HFFc6 (cell line): ENCODE measurements at regions not wholly inside any gene's neighbourhood (a gene's known extent, or its start where the extent isn't known, plus 50 kb on each side); places are given as distances from the start of the nearest gene placed in this dataset.
A peak's percentile ranks its signal among the peaks of the same experiment; 100 is the strongest.

Experiments used
- DNase-seq: peaks from one replicate; pipeline ENCODE4 v3.0.0-alpha.2; 2018
- H3K27ac Mint-ChIP-seq: 2 replicates; pipeline ENCODE4 v1.8.0; 2020; ENCODE audit warnings: mild to moderate bottlenecking, mixed read lengths
- H3K27me3 Mint-ChIP-seq: 2 replicates; pipeline ENCODE4 v1.8.0; 2021; ENCODE audit warnings: mild to moderate bottlenecking, moderate library complexity, mixed read lengths; ENCODE audit not compliant: insufficient read depth
- H3K36me3 Mint-ChIP-seq: 2 replicates; pipeline ENCODE4 v1.8.0; 2021; ENCODE audit warnings: low read depth, mixed read lengths
- H3K4me1 Mint-ChIP-seq: 2 replicates; pipeline ENCODE4 v1.8.0; 2020; ENCODE audit warnings: low read depth, mixed read lengths
- H3K4me3 Mint-ChIP-seq: 2 replicates; pipeline ENCODE4 v1.8.0; 2020; ENCODE audit warnings: mild to moderate bottlenecking, moderate library complexity, mixed read lengths
- H3K9me3 Mint-ChIP-seq: 2 replicates; pipeline ENCODE4 v1.8.0; 2020; ENCODE audit warnings: mild to moderate bottlenecking, mixed read lengths
- TF ChIP-seq, protein P1 (sequence below): fragments of 200-600 bp; sonication (generic); IDR thresholded peaks from 2 replicates; pipeline ENCODE4 v1.5.0; 2021; ENCODE audit warnings: antibody characterized with exemption, mild to moderate bottlenecking

DNA sequence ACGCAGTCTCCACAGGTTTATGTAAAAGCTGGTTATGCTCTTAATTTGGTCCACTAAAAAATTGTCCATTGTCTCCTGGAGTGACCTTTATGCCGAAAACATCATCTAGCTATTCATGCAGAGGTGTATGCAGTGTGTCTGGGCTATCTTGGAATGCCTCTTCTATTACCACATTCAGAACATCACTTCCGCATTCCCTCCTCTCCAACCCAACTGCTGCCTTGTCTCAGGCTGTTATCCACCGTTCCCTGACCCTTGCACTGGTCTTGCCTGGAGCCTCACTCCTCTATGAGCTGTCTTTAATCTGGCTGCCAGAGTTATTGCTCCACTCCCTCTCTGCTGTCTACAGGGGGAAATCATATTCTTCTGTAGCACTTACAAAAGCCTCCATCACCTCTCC, 214.1 kb upstream of the ANKRD55 start:
- Mint-ChIP-seq H3K36me3 (no peaks in the 10 kb centered on the region), H3K27ac (no peak overlapping the region), H3K4me3 (no peak overlapping the region), H3K4me1 (no peaks in the 10 kb centered on the region), H3K27me3 (peaks cover 8% of the 10 kb centered on the region), H3K9me3 (no peaks in the 10 kb centered on the region)
- DNase-seq = no peak
- TF ChIP-seq, protein P1, sequence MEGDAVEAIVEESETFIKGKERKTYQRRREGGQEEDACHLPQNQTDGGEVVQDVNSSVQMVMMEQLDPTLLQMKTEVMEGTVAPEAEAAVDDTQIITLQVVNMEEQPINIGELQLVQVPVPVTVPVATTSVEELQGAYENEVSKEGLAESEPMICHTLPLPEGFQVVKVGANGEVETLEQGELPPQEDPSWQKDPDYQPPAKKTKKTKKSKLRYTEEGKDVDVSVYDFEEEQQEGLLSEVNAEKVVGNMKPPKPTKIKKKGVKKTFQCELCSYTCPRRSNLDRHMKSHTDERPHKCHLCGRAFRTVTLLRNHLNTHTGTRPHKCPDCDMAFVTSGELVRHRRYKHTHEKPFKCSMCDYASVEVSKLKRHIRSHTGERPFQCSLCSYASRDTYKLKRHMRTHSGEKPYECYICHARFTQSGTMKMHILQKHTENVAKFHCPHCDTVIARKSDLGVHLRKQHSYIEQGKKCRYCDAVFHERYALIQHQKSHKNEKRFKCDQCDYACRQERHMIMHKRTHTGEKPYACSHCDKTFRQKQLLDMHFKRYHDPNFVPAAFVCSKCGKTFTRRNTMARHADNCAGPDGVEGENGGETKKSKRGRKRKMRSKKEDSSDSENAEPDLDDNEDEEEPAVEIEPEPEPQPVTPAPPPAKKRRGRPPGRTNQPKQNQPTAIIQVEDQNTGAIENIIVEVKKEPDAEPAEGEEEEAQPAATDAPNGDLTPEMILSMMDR = no peak

DNA sequence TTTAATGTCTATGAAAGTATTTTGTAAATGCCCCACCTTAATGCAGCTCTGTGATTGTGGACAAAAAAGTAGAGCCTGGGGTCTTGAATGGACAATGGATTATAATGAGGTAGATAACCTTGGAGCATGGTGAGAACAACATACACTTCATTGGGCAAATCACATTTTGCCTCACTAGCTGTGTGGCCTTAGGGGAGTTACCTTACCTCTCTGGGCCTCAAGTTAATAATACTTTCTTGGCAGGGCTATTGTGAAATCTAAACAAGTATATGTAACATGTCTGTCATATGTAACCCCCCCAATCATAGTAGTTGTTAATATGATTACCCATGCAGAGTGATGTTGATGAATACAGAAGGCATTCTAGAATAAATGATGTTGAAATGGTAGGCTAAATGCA, 213.6 kb upstream of the ANKRD55 start:
- peaks cover 8% of the 10 kb centered on the region for H3K27me3 Mint-ChIP-seq
- no peaks in the 10 kb centered on the region for H3K9me3 Mint-ChIP-seq
- H3K27ac Mint-ChIP-seq = no peak overlapping the region
- no peak overlapping the region for H3K4me3 Mint-ChIP-seq
- DNase-seq = no peak
- H3K4me1 Mint-ChIP-seq = peaks cover under 1% of the 10 kb centered on the region; the same call in 1 of the 2 replicates
- no peaks in the 10 kb centered on the region for H3K36me3 Mint-ChIP-seq
- TF ChIP-seq, protein P1 = no peak

DNA sequence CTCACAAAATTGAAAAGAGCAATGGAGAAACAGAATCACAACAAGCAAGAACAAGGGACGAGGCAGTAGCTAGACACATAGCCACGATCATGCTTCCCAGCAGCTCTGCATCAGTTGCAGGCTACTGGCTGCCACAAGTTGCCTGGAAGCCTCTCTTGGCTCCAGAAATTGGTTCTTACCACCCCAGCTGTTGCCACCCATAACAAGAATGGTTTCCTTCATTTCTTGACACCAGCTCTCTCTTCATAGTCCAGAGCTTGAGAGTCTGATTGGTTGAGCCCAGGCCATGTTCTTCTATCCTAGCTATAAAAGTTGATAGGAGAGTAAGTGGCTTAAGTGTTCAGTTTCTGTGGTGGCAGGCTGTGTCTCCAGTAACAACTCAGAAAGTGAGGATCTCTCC, 210.7 kb upstream of the ANKRD55 start:
- no peaks in the 10 kb centered on the region for H3K9me3 Mint-ChIP-seq
- no peaks in the 10 kb centered on the region for H3K36me3 Mint-ChIP-seq
- no peak for DNase-seq
- H3K27me3 Mint-ChIP-seq = peaks cover 8% of the 10 kb centered on the region; the same call in 1 of the 2 replicates
- no peak overlapping the region for H3K27ac Mint-ChIP-seq
- peaks cover 11% of the 10 kb centered on the region; the same call in 1 of the 2 replicates for H3K4me1 Mint-ChIP-seq
- TF ChIP-seq, protein P1 = no peak
- H3K4me3 Mint-ChIP-seq = no peak overlapping the region

DNA sequence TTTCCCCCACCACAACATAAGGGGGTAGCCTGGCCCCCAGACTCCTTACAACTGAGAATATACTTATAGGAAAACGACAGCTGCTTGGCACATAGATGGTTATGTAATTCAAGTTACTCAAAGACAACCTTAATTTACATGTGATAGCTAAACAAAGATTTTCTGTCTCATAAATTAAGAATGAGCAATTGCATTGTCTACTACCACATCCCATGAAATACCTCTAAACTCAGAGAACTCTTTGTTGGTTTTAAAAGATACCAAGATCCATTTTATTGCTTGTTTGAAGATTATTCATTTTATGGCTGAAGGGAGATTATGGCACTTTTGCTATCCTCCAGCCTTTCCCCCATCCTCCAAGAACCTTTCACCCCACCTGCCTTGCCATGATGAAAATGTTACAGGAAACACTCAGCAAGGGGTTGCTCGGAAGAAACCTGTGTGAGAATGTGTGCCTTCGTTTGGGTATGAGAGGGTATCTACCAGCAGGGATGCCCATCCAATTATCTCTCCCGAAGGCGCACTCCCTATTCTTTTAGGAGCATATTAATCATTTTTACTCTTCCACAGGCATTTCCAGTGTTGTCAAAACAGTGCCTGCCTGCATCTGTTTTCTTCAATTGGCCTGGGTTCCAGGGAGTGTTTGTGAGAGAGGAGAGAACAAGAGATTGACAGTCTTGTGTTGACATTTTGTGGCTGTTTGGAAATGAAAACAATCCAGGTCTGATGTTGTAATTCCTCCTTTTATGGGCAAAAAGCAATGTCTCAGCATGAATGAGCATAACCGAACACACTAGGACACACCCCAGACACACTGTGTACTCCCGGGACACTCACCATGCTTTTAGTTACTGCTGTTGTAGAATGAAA, 208.0 kb upstream of the ANKRD55 start:
- H3K4me1 Mint-ChIP-seq = peaks cover 11% of the 10 kb centered on the region; the same call in 1 of the 2 replicates
- H3K27me3 Mint-ChIP-seq = peaks cover 9% of the 10 kb centered on the region; the same call in 1 of the 2 replicates
- TF ChIP-seq, protein P1 = no peak
- H3K36me3 Mint-ChIP-seq = no peaks in the 10 kb centered on the region
- peak; percentile 15 for DNase-seq
- H3K4me3 Mint-ChIP-seq = no peak overlapping the region; the same call in 1 of the 2 replicates
- H3K9me3 Mint-ChIP-seq = no peaks in the 10 kb centered on the region
- H3K27ac Mint-ChIP-seq = no peak overlapping the region

DNA sequence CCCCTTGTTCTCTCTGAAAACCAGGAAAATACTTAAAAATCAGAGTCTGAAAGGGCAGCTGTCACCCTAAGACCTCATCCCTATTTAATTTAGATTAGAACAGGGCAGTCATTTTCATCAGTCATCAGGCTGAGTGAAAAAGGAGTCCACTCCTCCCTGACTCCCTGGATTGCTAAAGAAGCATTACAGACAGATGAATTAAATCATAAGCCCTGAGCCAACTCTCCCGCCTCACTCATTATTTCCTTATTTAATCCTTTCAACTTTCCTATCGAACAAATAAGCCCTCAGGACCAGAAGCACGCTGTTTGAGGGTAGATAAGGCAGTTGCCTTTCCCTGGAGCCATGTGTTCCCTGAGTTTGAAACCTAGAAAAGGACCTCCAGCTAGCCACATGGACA, 201.9 kb upstream of the ANKRD55 start:
- DNase-seq = no peak
- Mint-ChIP-seq H3K9me3 (no peaks in the 10 kb centered on the region), H3K4me1 (peaks cover 7% of the 10 kb centered on the region; the same call in 1 of the 2 replicates), H3K4me3 (no peak overlapping the region), H3K36me3 (no peaks in the 10 kb centered on the region), H3K27me3 (peaks cover 16% of the 10 kb centered on the region), H3K27ac (no peak overlapping the region)
- TF ChIP-seq, protein P1 = no peak
